AG08395 (cell line): ENCODE measurements at regions not wholly inside any gene's neighbourhood (a gene's known extent, or its start where the extent isn't known, plus 50 kb on each side); places are given as distances from the start of the nearest gene placed in this dataset.

Experiments used
- DNase-seq: peaks from one replicate; pipeline ENCODE4 v3.0.0; 2012; ENCODE audit warnings: mixed read lengths, low spot score

DNA sequence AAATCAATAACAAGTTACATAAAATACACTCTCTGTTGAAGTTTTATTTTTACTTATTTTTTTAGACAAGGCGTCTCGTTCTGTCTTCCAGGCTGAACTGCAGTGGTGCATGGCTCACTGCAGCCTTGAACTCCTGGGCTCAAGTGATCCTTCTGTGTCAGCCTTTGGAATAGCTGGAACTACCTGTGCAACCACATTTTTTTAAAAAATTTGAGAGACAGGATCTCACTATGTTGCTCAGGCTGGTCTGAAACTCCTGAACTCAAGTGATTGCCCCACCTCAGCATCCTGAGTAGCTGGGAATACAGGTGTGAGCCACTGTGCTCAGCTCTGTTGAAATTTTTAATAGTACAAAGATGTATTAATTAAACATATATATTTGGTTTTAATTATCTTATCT is 614.3 kb upstream of the ARRDC4 start:
- no peak for DNase-seq

DNA sequence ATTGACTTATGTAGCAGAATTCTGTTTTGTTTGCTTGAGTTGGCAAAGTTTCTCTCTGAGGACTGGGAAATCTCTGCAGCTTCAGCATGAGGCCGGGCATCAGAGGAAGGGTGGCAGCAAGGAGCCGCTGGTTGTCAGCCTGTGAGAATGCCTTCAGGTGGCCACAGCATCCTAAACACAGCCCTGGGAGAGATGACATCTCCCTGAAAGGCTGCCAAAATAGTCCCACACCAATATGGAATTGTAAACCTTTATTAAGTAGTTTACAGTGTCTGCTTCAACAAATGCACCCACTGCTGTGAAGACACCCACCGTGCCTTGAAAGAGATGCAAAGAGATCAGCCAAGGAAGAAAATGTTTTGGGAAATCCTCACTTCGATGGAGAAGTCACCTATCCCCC is 609.7 kb upstream of the ARRDC4 start:
- DNase-seq = no peak

DNA sequence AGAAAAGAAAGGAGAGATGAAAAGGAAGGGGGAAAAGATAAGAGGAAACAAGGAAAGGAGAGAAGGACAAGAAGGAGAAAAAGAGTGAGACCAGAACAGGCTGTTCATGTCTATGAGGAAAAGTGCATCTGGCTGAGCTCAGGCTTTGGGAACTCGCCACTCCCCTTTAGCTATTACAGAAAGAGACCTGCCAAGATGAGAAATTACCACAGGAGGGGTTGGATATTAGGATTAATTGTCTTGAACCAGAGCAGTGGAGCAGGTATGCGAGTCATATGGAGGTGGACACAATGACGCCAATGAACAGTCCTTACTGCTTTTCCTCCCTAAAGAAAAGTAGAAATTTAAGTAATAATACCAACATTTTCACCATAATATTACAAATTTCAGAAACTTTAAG is 577.0 kb upstream of the ARRDC4 start:
- no peak for DNase-seq

DNA sequence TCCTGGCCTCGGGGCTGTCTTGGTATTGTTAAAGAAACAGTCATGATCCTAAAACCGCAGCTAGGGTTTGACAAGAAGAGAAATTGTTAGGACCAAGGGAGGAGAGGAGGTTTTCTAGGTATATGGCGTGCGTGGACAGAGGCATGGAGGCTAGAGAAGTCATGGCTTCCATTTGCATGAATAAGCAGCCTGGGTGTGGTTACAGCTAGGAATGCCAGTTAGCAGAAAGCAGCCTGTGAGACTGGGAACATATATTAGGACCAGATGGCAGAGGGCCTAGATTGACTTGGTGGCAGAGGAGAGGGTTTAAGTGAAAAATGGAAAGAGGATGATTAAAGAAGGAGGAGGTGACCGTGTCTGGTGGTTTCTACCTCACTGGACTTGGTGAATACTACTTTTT is 573.6 kb upstream of the ARRDC4 start:
- DNase-seq = no peak

DNA sequence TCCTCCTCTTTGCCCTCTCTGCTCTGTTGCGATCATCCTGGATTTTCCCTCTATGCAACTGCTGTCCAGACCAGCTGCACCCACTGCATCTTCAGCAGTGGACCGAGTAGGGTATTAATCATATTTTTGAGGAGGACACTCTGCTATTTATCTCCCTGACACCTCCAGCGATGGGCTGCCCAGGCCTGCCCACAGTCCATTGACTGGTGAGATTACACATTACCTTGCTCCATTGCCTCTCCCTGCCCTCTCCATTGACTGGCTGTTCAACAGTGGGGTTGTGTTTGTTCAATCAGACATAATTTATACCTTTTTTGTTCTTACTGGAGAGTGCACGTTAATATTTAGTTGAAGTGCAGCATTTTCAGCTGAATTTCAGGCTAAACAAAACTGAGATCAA is 559.3 kb upstream of the ARRDC4 start:
- DNase-seq = no peak

DNA sequence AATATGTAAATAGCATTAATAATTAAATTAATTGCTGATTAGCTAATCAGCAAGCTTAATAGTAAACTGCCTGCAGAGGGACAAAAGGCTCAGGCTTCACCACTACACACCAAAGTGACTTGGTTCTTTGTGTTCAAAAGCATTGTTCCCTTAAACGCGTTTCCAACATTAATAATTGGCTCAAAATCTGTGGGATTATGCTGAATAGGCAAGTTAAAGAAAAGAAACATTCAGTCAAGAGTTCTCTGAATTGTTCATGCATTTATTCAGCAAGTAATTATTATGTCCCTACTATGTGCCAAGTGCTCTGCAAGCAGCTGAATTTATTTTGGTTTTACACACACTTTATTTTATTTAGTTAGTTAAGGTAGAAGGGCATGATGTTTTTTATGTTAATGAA is 558.5 kb upstream of the ARRDC4 start:
- no peak for DNase-seq

DNA sequence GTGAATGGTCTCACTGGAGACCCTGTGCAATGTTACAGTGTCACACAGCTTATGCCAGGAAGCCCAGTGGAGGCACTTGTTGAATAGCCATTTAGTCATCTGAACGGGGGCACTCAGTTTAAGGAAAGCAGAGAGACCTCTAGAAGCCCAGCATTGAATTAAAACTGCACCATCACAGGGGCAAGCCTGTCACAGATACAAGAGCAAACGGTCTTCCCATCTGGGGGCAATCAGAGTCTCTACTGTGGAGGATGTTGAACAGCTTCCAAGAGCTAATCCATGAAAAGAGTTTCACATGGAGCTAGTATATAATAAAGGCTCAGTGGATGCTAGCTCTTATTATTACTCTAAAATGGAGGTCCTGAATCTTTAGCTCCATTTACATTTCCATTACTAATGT is 553.7 kb upstream of the ARRDC4 start:
- no peak for DNase-seq

DNA sequence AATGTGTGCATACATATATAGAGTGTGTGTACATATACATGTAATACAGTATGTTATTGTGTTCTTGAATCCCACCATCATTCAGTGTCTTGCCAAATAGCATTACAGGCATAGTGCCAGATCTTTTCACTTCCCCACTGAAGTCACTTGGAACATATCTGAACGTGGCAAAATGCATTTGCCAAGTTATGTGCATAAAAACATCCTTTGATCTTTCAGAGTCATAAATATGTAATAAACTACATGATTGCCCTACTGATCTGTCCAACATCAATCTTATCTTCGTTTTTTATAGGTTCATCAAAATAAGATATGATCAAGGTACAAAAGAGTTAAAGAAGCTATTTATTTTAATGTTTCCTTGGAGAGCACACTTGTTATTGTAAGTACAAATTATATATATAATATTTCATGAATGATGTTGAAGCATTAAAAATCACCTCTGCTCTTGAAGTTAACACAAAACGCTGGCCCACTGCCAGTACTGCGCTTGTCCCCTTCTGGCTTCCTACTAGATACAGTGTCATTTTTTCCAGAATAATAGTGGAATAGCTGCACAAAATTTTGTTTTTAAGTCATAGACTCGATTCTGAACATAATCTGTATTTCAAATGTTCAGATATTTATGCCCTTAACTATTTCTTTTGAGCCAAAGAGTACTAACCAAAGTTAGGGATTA is 549.5 kb upstream of the ARRDC4 start:
- DNase-seq = no peak

DNA sequence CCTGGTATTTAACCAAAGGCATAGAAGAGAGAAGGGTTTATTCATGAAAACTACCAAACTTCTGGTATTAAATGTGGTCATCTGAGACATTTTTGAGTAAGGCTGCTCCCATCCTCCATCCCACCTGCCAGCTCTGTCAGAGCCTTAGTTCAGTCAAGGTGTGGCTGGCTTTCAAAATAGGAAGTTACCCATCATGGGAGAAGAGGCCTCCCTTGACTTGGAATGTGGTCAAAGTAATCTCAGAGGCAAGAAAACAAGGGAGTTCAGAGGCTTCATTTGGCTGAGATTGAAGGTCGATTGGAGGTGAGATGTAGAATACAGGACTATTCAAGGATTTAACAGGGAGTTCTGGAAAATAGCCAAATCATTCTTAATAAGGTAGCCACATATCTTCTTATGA is 540.4 kb upstream of the ARRDC4 start:
- DNase-seq = no peak

DNA sequence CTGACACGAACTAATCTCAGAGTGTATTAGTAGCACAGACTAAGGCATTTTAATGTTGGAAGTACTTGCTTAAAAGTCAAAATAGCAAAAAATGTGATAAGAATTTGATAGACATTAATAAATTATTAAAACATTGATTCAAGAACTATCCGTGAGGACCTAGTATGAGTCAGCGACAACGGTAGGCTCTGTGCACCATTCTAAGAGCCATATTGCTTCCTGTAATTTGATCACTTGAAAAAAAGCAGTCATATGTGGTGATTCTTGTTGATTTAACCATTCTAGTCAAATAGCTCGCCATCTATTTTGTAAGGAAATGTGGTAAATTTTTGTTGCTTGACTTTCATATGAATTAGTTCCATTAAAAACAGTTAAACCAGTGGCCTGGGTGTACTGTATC is 534.9 kb upstream of the ARRDC4 start:
- DNase-seq = no peak

DNA sequence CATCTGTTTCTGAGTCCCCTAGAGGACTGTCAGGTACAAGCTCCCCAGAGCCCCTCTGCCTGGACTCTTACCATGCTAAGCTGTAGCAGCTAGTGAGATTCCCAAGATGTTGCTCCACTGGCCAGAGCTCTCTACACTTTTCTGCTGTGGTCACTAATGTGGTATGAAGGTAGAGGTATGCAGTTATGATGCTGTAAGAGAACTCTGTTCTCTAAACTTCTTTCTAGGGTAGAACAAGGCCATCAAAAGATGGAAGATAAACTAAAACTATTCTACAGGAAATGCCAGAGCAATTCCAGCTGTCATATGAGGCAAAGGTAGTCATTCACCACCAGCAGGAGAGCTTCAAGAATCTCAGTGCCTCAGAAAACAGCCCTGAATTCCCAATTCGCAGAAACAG is 517.4 kb upstream of the ARRDC4 start:
- no peak for DNase-seq

DNA sequence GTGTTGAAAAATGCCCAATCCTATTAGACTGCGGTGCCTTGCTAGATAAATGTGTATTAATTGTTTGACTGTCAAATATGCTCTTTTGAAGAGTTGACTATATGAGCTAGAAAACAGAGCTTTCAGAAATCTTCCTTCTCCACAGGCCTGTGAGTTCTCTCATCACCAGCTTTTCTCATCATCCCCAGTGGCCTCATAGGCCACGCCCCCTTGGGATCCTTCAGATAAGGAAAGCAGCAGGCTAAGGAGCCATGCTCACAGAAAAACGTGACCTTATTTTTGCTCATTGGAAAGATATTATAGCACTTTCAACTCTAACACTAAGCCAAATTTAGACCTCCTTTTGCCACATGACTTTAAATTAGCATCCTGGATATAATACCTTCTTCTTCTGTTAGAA is 514.4 kb upstream of the ARRDC4 start:
- DNase-seq = no peak

DNA sequence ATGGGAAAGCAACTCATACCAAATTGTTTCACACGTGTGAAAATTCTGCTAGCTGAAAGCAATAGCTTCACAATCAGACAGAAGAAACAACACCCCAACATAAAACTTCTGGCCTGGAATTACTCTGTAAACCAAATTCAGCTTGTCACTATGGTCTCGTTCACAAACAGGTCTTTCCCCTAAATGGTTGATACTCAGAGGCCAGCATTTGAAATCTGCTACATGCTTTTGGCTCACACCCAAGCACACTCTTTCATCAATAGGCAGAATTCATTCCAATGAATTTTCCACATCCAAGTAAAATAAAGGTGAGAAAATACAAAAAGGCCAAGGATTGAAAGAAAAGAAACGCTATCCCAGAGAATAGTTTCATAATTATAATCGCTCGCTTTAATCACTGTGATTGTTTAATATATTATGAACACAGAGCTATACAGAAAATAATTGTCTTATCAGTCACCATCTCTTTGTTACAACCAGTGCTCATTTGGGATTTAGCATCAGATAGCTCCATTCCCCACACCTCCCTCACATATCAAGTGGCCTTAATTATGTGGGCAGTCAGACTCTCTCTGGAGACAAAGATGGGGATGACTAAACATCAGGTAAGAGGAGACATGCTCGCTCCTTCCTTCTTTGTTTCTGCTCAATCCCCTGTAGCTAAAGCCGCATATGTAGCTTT is 503.8 kb upstream of the ARRDC4 start:
- no peak for DNase-seq

DNA sequence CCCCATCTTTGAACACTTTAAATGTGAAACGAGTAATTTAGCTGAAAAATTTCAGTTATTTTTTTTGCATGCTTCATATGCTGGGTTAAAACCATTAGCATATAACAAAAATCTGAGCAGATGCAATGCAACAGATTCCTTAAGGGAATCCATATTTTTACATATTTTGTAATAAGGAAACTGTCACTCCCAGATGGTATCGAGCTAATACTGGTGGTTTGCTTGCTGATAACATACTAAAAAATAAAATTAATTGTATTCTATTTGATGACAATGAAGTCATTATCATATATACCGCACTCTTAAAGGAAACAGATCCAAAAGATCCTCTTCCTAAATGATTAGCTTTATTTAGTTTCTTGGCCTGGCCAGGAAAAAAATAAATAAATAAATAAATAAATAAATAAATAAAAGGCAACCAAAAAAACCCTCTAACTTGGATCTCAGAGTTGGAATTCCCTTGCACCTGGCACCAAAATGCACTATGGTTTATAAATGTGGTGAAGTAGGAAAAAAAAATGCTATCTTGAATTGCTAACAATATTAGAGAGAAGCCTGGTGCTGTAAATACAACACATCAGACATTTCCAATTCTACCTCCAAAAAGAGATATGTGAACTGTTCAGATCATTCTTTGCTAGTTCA is 503.2 kb upstream of the ARRDC4 start:
- no peak for DNase-seq

DNA sequence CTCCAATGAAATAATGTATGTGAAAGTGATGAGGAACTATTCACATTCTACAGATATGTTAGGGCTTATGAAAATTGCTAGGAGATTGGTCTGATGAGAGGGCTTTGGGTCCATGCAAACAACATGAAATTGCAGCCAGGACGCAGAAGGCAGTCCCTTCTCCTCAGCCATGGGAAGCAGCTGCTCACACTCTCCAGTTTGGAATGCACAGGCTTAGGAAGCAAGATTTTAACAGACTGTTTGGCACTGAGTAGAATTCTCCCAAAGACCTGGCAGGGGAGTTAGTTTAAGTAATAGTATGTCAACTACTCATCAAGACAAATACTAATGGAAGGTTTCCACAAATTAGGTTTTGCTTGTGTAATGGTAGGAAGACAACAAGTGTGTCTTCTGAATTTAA is 500.7 kb upstream of the ARRDC4 start:
- no peak for DNase-seq

DNA sequence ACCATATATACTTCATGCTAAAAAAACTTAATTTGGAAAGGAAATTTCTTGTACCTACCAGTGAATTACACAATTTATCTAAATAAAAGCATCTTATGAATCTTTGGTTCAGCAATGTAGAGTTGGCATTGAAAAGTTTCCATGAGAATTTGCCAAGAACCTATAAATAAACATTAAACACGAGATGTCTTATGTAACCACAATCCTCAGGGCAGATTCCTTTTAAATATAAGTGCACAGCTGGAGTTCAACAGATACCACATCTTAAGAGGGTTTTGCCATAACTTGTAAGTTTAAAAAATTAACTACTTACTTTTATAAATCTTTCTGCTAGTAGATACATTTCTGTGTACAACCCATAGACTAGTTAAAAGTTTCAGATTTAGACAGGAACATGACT is 499.3 kb upstream of the ARRDC4 start:
- no peak for DNase-seq

DNA sequence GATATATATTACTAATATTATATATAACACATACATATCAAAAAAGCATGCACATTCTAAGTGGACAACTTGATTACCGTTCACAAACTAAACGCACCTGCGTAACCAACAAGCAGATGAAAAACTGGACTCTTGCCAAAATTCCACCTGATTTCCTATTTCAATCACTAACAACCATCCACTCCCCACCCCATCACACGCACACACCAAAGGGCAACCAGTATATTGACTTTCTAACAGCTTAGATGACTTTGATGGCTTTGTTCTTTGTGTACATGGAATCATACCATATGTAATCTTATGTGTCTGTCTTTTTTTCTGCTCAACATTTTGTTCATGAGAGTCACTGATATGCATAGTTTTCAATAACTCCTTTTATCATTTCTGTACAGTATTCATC is 496.8 kb upstream of the ARRDC4 start:
- no peak for DNase-seq

DNA sequence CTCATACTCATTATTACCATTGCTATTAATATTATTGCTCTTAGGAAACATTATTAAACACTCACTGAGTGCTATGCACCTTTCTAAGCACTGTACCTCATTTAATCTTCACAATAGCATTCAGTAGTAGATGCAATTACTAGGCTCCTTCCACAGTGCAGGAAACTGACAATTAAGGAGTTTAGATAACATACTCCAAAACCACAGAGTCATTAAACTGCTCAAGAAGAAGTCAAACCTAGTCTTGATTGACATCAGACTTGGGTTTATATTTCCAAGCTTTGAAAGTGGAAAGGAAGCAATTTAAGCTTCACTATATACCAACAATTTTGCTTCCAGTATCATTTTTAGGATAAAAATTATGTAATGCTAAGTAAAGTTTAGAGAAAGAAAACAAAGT is 490.1 kb upstream of the ARRDC4 start:
- DNase-seq = no peak

DNA sequence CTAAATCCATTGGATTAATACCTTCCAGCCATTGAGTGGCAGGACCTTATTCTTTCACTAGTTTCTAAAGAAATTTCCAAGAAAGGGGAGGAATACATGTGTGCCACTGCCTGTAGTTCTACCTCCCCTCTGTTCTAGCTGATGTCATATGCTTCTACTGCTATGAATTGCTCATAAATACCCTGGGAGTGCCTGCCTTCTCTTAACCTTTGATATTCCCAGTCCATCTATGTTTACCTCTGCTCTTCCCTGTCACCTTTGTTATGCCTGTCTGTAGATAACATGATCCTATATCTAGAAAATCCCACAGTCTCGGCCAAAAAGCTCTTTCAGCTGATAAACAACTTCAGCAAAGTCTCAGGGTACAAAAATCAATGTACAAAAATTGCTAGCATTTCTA is 486.9 kb upstream of the ARRDC4 start:
- no peak for DNase-seq

DNA sequence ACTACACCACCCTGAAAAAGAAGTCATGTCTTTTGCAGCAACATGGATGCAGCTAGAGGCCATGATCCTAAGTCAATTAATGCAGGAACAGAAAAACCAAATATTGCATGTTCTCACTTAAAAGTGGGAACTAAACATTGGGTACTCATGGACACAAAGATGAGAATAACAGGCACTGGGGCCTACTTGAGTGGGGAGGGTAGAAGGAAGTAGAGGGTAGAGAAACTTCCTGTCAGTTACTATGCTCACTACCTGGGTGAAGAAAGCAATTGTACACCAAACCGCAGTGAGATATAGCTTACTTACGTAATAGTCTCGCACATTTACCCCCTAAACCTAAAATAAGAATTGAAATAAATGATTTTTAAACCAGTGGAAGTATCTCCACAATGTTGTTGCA is 480.5 kb upstream of the ARRDC4 start:
- DNase-seq = no peak

DNA sequence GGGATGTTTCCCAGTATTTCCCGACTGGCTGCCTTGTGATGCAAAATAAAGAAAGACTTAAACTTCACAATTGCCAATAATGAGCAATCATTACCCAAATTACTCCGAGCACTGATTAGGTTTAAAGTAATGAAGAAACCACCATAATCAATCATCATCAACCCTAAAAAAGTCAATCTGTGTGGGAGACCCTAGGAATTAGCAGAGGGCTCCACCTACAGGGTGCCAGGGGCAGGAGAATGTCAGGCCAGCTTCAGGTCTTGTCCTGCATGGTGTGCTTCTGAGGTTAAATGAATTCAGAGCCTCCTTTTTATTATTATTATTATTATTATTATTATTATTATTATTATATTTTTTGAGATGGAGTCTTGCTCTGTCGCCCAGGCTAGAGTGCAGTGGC is 478.0 kb upstream of the ARRDC4 start:
- DNase-seq = no peak

DNA sequence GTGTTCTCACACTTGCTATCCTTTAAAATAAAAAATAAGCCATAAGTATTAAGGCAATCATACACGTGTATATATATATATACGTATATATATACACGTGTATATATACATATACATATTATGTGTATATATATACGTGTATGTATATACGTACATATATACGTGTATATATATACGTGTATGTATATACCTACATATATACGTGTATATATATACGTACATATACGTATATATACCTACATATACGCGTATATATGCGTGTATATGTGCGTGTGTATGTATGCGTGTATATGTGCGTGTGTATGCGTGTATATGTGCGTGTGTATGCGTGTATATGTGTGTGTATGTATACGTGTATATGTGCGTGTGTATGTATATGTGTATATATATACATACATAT is 477.3 kb upstream of the ARRDC4 start:
- DNase-seq = no peak

DNA sequence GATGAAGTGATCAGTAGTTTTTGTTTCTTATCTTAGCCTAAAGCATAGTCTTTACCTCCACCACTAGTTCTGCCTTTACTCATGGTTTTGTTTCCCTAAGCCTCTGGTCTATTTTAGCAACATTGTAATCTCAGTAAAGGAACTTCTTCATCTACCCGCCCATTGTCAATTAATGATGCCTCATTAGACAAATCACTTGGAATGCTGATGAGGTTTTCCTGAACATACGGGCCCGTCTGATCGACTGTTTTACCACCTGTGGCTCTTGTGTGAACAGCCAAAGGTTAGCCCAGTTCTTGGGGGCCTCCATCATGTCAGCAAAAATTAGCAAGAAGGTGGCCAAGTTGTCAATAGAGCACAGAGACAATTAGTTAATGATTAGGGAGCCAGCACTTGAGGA is 470.1 kb upstream of the ARRDC4 start:
- no peak for DNase-seq

DNA sequence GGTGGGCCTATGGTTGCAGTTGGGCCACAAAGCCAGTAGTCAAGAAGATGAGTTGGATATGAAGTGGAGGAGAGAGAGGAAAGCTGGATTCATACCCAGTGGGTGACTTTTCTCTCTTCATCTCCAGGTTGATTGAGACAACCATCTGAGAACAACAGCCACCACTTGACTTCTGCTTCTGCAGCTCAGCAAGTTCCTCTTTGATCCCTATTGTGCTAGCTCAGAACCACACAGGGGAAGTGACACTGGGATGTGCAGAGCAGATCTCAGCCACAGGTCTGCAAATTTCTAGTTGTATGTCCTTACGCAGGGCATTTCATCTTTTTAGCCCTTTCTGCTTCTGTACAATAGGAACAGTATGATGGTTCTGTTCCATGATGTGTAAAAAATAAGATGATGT is 459.2 kb upstream of the ARRDC4 start:
- DNase-seq = no peak
